A549 (cell line): ENCODE measurements at regions not wholly inside any gene's neighbourhood (a gene's known extent, or its start where the extent isn't known, plus 50 kb on each side); places are given as distances from the start of the nearest gene placed in this dataset.

ENCODE experiments used
- ATAC-seq, 2 experiments: fragments of 200-7000 bp in 1 of 2; fragments of >200 bp in 1 of 2; cut with Nextera tagmentation in 1 of 2; cut with Tn5 transposase in 1 of 2; 3 replicates each; pipeline versions ENCODE4 v1.8.0 to v1.9.1; 2018 to 2020; ENCODE audit warnings: mild to moderate bottlenecking in 1 of 2, moderate library complexity in 1 of 2
- CTCF ChIA-PET: fragments of 300-600 bp; sonication (Branson Sonifier 250); formaldehyde crosslinking; extraction: SDS; loops from one replicate; lab custom pipeline; 2021; ENCODE audit warnings: antibody characterized with exemption, inconsistent platforms; lab: Yijun Ruan, JAX
- POLR2A ChIA-PET: fragments of 350-600 bp; formaldehyde crosslinking; extraction: SDS; loops from one replicate; lab custom pipeline; 2021; ENCODE audit warnings: antibody characterized with exemption, inconsistent platforms; lab: Yijun Ruan, JAX
- DNase-seq, 2 experiments: peaks; one replicate each; pipeline versions ENCODE4 v3.0.0 to v3.0.0-alpha.2; 2011 to 2016; ENCODE audit warnings: low read depth in 1 of 2, low spot score in 1 of 2
- FAIRE-seq: peaks from 2 replicates; lab custom pipeline; 2011; peaks lifted over from hg19 to GRCh38; lab: Jason Lieb, UNC
- H3K27ac ChIP-seq, 2 experiments: fragments of >200 bp; sonication (Bioruptor Twin); formaldehyde crosslinking; 3 replicates each; pipeline ENCODE4 v1.5.1; 2016 to 2017
- H3K4me1 ChIP-seq: fragments of >200 bp; sonication (Bioruptor Twin); formaldehyde crosslinking; 3 replicates; pipeline ENCODE4 v1.6.1; 2016
- H3K4me2 ChIP-seq: fragments of >200 bp; sonication (Bioruptor Twin); formaldehyde crosslinking; 3 replicates; pipeline ENCODE4 v1.6.1; 2016
- H3K4me3 ChIP-seq: fragments of >200 bp; sonication (Bioruptor Twin); formaldehyde crosslinking; 3 replicates; pipeline ENCODE4 v1.5.1; 2016
- H3K9me3 ChIP-seq: fragments of >200 bp; sonication (Bioruptor Twin); formaldehyde crosslinking; 3 replicates; pipeline ENCODE4 v1.6.1; 2016
- BHLHE40 ChIP-seq: IDR thresholded peaks from 2 replicates; pipeline ENCODE4 v1.6.1; 2012; ENCODE audit warnings: low read depth, low read length, inconsistent platforms
- CBX2 ChIP-seq: fragments of 200-600 bp; sonication (generic); IDR thresholded peaks from 2 replicates; pipeline ENCODE4 v1.6.1; 2016; ENCODE audit warnings: low read depth, mild to moderate bottlenecking, borderline replicate concordance
- CHD2 ChIP-seq: fragments of 150-350 bp; IDR thresholded peaks from 2 replicates; pipeline ENCODE4 v1.6.1; 2014; ENCODE audit warnings: low read length; ENCODE audit not compliant: partially characterized antibody
- EHF ChIP-seq: fragments of 250-450 bp; sonication (Bioruptor Pico); IDR thresholded peaks from 2 replicates; pipeline ENCODE4 v1.5.0; 2020; ENCODE audit warnings: mild to moderate bottlenecking
- EHMT2 ChIP-seq: fragments of 200-600 bp; sonication (generic); IDR thresholded peaks from 2 replicates; pipeline ENCODE4 v1.6.1; 2016; ENCODE audit warnings: antibody characterized with exemption, low read depth, mild to moderate bottlenecking, moderate library complexity
- EP300 ChIP-seq, 2 experiments: fragments of >200 bp; sonication (Bioruptor Twin); formaldehyde crosslinking; IDR thresholded peaks; 2 replicates in 1 of 2; 3 replicates in 1 of 2; pipeline ENCODE4 v1.6.1; 2016 to 2017
- FOSB ChIP-seq: fragments of 250-450 bp; sonication (Bioruptor Pico); IDR thresholded peaks from 2 replicates; pipeline ENCODE4 v1.5.0; 2020; ENCODE audit warnings: mild to moderate bottlenecking, moderate library complexity
- FOSL2 ChIP-seq, 2 experiments: fragments of 450-650 bp in 1 of 2; fragments of >200 bp in 1 of 2; sonication (Bioruptor Twin) in 1 of 2; formaldehyde crosslinking; IDR thresholded peaks; 2 replicates each; pipeline versions ENCODE4 v1.5.0 to v1.6.1; 2016 to 2020; ENCODE audit warnings: mild to moderate bottlenecking in 1 of 2, moderate library complexity in 1 of 2
- GATA3 ChIP-seq: IDR thresholded peaks from 2 replicates; pipeline ENCODE4 v1.6.1; 2012; ENCODE audit warnings: borderline replicate concordance
- HDAC2 ChIP-seq: fragments of 200-600 bp; sonication (generic); IDR thresholded peaks from 2 replicates; pipeline ENCODE4 v1.6.1; 2016
- HOXB5 ChIP-seq: fragments of 250-450 bp; sonication (Bioruptor Pico); IDR thresholded peaks from 2 replicates; pipeline ENCODE4 v1.5.0; 2020; ENCODE audit warnings: mild to moderate bottlenecking, moderate library complexity
- JUN ChIP-seq, 2 experiments: fragments of >200 bp; sonication (Bioruptor Twin); formaldehyde crosslinking; IDR thresholded peaks; 2 replicates in 1 of 2; 3 replicates in 1 of 2; pipeline ENCODE4 v1.6.1; 2016 to 2017
- JUNB ChIP-seq: fragments of >200 bp; sonication (Bioruptor Twin); formaldehyde crosslinking; IDR thresholded peaks from 2 replicates; pipeline ENCODE4 v1.6.1; 2016
- KDM1A ChIP-seq: fragments of 200-600 bp; sonication (generic); IDR thresholded peaks from 2 replicates; pipeline ENCODE4 v1.6.1; 2016; ENCODE audit warnings: low read depth, mild to moderate bottlenecking
- MAZ ChIP-seq: fragments of 150-350 bp; IDR thresholded peaks from 2 replicates; pipeline ENCODE4 v1.6.1; 2014; ENCODE audit warnings: antibody characterized with exemption, low read depth, low read length, borderline replicate concordance
- NFE2L2 ChIP-seq: fragments of 150-350 bp; conservative IDR thresholded peaks from 2 replicates; pipeline ENCODE4 v1.6.1; 2014; ENCODE audit warnings: low read length
- PHF8 ChIP-seq: fragments of 200-600 bp; sonication (generic); IDR thresholded peaks from 2 replicates; pipeline ENCODE4 v1.6.1; 2016; ENCODE audit warnings: low read depth, mild to moderate bottlenecking, antibody characterized with exemption, moderate library complexity, borderline replicate concordance
- RNF2 ChIP-seq: fragments of 200-600 bp; sonication (generic); IDR thresholded peaks from 2 replicates; pipeline ENCODE4 v1.6.1; 2016; ENCODE audit warnings: low read depth, mild to moderate bottlenecking, antibody characterized with exemption, moderate library complexity, borderline replicate concordance
- TP53 ChIP-seq: fragments of 250-450 bp; sonication (Bioruptor Pico); IDR thresholded peaks from 2 replicates; pipeline ENCODE4 v1.5.0; 2021; ENCODE audit warnings: mild to moderate bottlenecking, moderate library complexity
- ZFP36 ChIP-seq: fragments of 450-650 bp; IDR thresholded peaks from 2 replicates; pipeline ENCODE4 v1.6.1; 2014; ENCODE audit warnings: borderline replicate concordance; ENCODE audit not compliant: partially characterized antibody
- WGBS: methylation state at CpG from one replicate; pipeline ENCODE4 v1.1.6; 2017; ENCODE audit errors: missing lambda C conversion rate; 5-methylcytosine and 5-hydroxymethylcytosine counted together
- TF ChIP-seq, protein P1 (sequence below): fragments of 150-350 bp; IDR thresholded peaks from 2 replicates; pipeline ENCODE4 v1.6.1; 2014; ENCODE audit warnings: low read depth, mild to moderate bottlenecking, low read length
- TF ChIP-seq, protein P2 (sequence below): IDR thresholded peaks from 2 replicates; pipeline ENCODE4 v1.6.1; 2012; ENCODE audit warnings: low read depth, borderline replicate concordance
- TF ChIP-seq, protein P3 (sequence below): IDR thresholded peaks from 2 replicates; pipeline ENCODE4 v1.6.1; 2012
- TF ChIP-seq, protein P4 (sequence below): fragments of >200 bp; sonication (Bioruptor Twin); formaldehyde crosslinking; IDR thresholded peaks from 2 replicates; pipeline ENCODE4 v1.6.1; 2016
- TF ChIP-seq, protein P5 (sequence below): IDR thresholded peaks from 2 replicates; pipeline ENCODE4 v1.6.1; 2012
- TF ChIP-seq, protein P6 (sequence below): fragments of 250-450 bp; sonication (Bioruptor Pico); IDR thresholded peaks from 2 replicates; pipeline ENCODE4 v1.5.0; 2021; ENCODE audit warnings: mild to moderate bottlenecking, moderate library complexity, borderline replicate concordance

DNA sequence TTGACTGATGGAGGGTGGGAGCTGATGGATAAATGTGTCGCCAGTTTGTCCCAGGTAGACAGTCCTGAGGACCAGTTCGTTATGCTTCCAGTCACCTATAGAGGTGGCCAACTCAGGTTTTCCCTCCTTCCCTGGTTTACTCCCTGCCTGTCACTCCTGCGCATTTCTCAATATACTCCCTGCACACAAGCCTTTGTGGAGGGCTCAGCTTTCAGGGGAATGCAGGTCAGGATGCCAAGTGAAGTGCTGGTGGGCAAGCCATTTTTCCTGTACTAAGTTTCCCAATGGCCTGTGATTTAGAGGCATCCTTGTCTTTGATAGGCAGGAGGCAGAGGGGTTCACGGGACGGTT, 473.5 kb upstream of the ZMIZ1 start:
- Histone ChIP-seq H3K9me3 (no peaks in the 10 kb centered on the region), H3K4me1 (no peaks in the 10 kb centered on the region), H3K4me2 (no peak overlapping the region), H3K27ac (no peak overlapping the region)
- no peak for DNase-seq
- WGBS = 31% methylated on average over 5 of the region's 5 CpGs
- TF ChIP-seq FOSL2 (IDR thresholded peaks at IDR 0.05) (no peak), FOSL2 (CRISPR knock-in tag; IDR thresholded peaks at IDR 0.05) (no peak), JUN (IDR thresholded peaks at IDR 0.05) (no peak), CHD2 (no peak), ZFP36 (no peak), EP300 (IDR thresholded peaks at IDR 0.05) (no peak), CBX2 (no peak), NFE2L2 (no peak), MAZ (no peak), EHF (CRISPR knock-in tag) (no peak), RNF2 (no peak), FOSB (CRISPR knock-in tag) (no peak), HOXB5 (CRISPR knock-in tag) (no peak)
- TF ChIP-seq, protein P1, sequence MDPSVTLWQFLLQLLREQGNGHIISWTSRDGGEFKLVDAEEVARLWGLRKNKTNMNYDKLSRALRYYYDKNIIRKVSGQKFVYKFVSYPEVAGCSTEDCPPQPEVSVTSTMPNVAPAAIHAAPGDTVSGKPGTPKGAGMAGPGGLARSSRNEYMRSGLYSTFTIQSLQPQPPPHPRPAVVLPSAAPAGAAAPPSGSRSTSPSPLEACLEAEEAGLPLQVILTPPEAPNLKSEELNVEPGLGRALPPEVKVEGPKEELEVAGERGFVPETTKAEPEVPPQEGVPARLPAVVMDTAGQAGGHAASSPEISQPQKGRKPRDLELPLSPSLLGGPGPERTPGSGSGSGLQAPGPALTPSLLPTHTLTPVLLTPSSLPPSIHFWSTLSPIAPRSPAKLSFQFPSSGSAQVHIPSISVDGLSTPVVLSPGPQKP = no peak
- TF ChIP-seq, protein P2, sequence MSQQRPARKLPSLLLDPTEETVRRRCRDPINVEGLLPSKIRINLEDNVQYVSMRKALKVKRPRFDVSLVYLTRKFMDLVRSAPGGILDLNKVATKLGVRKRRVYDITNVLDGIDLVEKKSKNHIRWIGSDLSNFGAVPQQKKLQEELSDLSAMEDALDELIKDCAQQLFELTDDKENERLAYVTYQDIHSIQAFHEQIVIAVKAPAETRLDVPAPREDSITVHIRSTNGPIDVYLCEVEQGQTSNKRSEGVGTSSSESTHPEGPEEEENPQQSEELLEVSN = no peak
- TF ChIP-seq, protein P3, sequence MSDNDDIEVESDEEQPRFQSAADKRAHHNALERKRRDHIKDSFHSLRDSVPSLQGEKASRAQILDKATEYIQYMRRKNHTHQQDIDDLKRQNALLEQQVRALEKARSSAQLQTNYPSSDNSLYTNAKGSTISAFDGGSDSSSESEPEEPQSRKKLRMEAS = no peak
- TF ChIP-seq, protein P4, sequence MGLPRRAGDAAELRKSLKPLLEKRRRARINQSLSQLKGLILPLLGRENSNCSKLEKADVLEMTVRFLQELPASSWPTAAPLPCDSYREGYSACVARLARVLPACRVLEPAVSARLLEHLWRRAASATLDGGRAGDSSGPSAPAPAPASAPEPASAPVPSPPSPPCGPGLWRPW = no peak
- TF ChIP-seq, all 56 proteins: peak for 0
- ChIA-PET CTCF (interaction anchor here (1.0 to 2.0 kb wide), 3 partner anchors 12 to 550 kb away, joined by 3 to 5 read pairs (median 3); no protein-coding TSS in a partner anchor), POLR2A (no interaction called here)
- FAIRE-seq (no peak), ATAC-seq (no peak)
- H3K4me3 ChIP-seq = no peak overlapping the region

DNA sequence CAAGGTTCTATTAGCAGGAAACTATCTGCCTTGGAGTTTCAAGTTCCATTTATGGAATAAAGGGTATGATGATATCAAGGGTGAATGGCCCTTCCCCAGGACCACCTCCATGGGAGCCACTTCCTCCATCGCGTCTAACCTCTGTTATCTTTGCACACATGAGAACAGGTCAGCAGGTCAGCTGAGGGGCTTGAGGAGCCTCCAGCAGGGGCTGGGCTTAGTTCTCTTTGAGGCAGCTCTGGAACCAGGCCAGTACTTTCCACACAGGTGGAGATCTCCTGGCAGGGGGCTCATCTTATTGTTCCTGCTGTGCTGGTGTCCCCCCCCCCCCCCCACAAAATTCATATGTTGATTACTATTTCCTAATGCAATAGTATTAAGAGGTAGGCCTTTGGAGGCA, 472.2 kb upstream of the ZMIZ1 start:
- H3K4me3 ChIP-seq = no peak overlapping the region
- ChIA-PET CTCF (interaction anchor here (1.2 kb wide), 1 partner anchor 293 kb away, joined by 3 read pairs; no protein-coding TSS in a partner anchor), POLR2A (no interaction called here)
- 100% methylated on average over 2 of the region's 2 CpGs for WGBS
- no peak for TF ChIP-seq JUN (IDR thresholded peaks at IDR 0.05)
- TF ChIP-seq GATA3 = no peak
- no peak for TF ChIP-seq EHMT2
- TF ChIP-seq, protein P5, sequence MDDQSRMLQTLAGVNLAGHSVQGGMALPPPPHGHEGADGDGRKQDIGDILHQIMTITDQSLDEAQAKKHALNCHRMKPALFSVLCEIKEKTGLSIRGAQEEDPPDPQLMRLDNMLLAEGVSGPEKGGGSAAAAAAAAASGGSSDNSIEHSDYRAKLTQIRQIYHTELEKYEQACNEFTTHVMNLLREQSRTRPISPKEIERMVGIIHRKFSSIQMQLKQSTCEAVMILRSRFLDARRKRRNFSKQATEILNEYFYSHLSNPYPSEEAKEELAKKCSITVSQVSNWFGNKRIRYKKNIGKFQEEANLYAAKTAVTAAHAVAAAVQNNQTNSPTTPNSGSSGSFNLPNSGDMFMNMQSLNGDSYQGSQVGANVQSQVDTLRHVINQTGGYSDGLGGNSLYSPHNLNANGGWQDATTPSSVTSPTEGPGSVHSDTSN = no peak
- no peak for TF ChIP-seq CBX2
- TF ChIP-seq JUNB = no peak
- TF ChIP-seq HDAC2 = no peak
- TF ChIP-seq PHF8 = no peak
- TF ChIP-seq TP53 = no peak
- no peak for TF ChIP-seq KDM1A
- TF ChIP-seq BHLHE40 = no peak
- TF ChIP-seq, protein P6, sequence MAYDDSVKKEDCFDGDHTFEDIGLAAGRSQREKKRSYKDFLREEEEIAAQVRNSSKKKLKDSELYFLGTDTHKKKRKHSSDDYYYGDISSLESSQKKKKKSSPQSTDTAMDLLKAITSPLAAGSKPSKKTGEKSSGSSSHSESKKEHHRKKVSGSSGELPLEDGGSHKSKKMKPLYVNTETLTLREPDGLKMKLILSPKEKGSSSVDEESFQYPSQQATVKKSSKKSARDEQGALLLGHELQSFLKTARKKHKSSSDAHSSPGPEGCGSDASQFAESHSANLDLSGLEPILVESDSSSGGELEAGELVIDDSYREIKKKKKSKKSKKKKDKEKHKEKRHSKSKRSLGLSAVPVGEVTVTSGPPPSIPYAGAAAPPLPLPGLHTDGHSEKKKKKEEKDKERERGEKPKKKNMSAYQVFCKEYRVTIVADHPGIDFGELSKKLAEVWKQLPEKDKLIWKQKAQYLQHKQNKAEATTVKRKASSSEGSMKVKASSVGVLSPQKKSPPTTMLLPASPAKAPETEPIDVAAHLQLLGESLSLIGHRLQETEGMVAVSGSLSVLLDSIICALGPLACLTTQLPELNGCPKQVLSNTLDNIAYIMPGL = no peak
- TF ChIP-seq, protein P3 = no peak
- H3K4me2 ChIP-seq = no peak overlapping the region
- no peaks in the 10 kb centered on the region for H3K9me3 ChIP-seq
- FAIRE-seq (no peak), ATAC-seq (no peak), DNase-seq (no peak)
- H3K4me1 ChIP-seq = no peaks in the 10 kb centered on the region
- H3K27ac ChIP-seq = no peak overlapping the region
